Motor neuron (in vitro differentiated cells): ENCODE measurements at regions not wholly inside any gene's neighbourhood (a gene's known extent, or its start where the extent isn't known, plus 50 kb on each side); places are given as distances from the start of the nearest gene placed in this dataset.
"Not testable (repeated sequence)": the region's sequence is repeated elsewhere in the genome, so short reads cannot be mapped to it uniquely, and the experiment has no call there.

Source experiments
- ATAC-seq, 8 experiments: fragments of 200-7000 bp; cut with Tn5 transposase; replicated peaks in 6 of 8; 2 replicates each; pipeline ENCODE4 v1.8.0; 2021; ENCODE audit warnings: mild to moderate bottlenecking in 8 of 8, moderate library complexity in 8 of 8
- H3K27ac ChIP-seq, 2 donors: fragments of 250-450 bp; sonication (Bioruptor Pico); 2 replicates each; pipeline ENCODE4 v1.9.0; 2021; ENCODE audit warnings: antibody characterized with exemption in 2 of 2, mild to moderate bottlenecking in 2 of 2, moderate library complexity in 1 of 2
- H3K4me1 ChIP-seq, 2 donors: fragments of 250-450 bp; sonication (Bioruptor Pico); replicated peaks in 1 of 2; 2 replicates each; pipeline ENCODE4 v1.6.1; 2021; ENCODE audit warnings: antibody characterized with exemption in 2 of 2, mild to moderate bottlenecking in 2 of 2, moderate library complexity in 1 of 2
- H3K4me3 ChIP-seq, 5 donors: fragments of 250-450 bp; sonication (Bioruptor Pico); 2 replicates each; pipeline ENCODE4 v1.9.0; 2021; ENCODE audit warnings: antibody characterized with exemption in 5 of 5, mild to moderate bottlenecking in 5 of 5, moderate library complexity in 4 of 5
- WGBS, 10 experiments: fragments of 450-650 bp; shearing (Covaris generic); methylation state at CpG; one replicate each; pipeline ENCODE4 v1.0.0; 2022; 5-methylcytosine and 5-hydroxymethylcytosine counted together
- in situ Hi-C, 9 experiments: fragments of 400-800 bp; cut with MboI; loops; one replicate each; pipeline ENCODE4 v1.15.0; 2021; ENCODE audit warnings: low sequenced_read_pairs in 9 of 9, low pct_unique_long_range_greater_than_20kb in 2 of 9; ENCODE audit not compliant: unreplicated experiment in 9 of 9

- in situ Hi-C loops, H3K4me3 ChIP-seq: not testable (repeated sequence)
- peak in 6 of 8 experiments; percentile 6 to 66 (median 56) for ATAC-seq
- peak overlapping the region in 1 of 2 donors; percentile 21 for H3K27ac ChIP-seq
- peaks cover 20 to 21% of the 10 kb centered on the region in 2 donors for H3K4me1 ChIP-seq
- 77 to 100% (median 83%) methylated on average over 1 to 6 of the region's 24 CpGs; no CpG with 5 or more reads in 7 of the 10 experiments for WGBS, 10 experiments
Measured at GRCh38 chr16:29177888-29178726, 193.3 kb downstream of the LAT start.

- H3K4me3 ChIP-seq, in situ Hi-C loops: not testable (repeated sequence)
- 7 to 100% (median 60%) methylated on average over 1 to 3 of the region's 30 CpGs; no CpG with 5 or more reads in 7 of the 10 experiments for WGBS, 10 experiments
- Histone ChIP-seq H3K4me1 (peaks cover 16 to 18% of the 10 kb centered on the region in 2 donors), H3K27ac (peak overlapping the region; percentile 6 to 21)
- peak; percentile 65 to 90 (median 84) for ATAC-seq
Measured at GRCh38 chr16:29177203-29177887, 192.5 kb downstream of the LAT start.

GRCh38 chr16:29176822-29177202 lies 192.0 kb downstream of the LAT start:
- ATAC-seq, in situ Hi-C loops, H3K27ac ChIP-seq, H3K4me3 ChIP-seq: not testable (repeated sequence)
- peaks cover 15 to 16% of the 10 kb centered on the region in 2 donors for H3K4me1 ChIP-seq
- no CpG with 5 or more reads among the region's 7 CpGs for WGBS, 10 experiments

- 0 to 100% (median 100%) methylated on average over 1 to 2 of the region's 7 CpGs; no CpG with 5 or more reads in 7 of the 10 experiments for WGBS, 10 experiments
- ATAC-seq, H3K27ac ChIP-seq, in situ Hi-C loops, H3K4me3 ChIP-seq: not testable (repeated sequence)
- peaks cover 15 to 16% of the 10 kb centered on the region in 2 donors for H3K4me1 ChIP-seq
Measured at GRCh38 chr16:29176154-29176470, 191.3 kb downstream of the LAT start.

- H3K4me3 ChIP-seq, ATAC-seq, in situ Hi-C loops, H3K27ac ChIP-seq: not testable (repeated sequence)
- peaks cover 15 to 21% of the 10 kb centered on the region in 2 donors for H3K4me1 ChIP-seq
- 50 to 84% (median 81%) methylated on average over 1 to 5 of the region's 19 CpGs; no CpG with 5 or more reads in 5 of the 10 experiments for WGBS, 10 experiments
Measured at GRCh38 chr16:29175411-29176153, 190.7 kb downstream of the LAT start.

DNA sequence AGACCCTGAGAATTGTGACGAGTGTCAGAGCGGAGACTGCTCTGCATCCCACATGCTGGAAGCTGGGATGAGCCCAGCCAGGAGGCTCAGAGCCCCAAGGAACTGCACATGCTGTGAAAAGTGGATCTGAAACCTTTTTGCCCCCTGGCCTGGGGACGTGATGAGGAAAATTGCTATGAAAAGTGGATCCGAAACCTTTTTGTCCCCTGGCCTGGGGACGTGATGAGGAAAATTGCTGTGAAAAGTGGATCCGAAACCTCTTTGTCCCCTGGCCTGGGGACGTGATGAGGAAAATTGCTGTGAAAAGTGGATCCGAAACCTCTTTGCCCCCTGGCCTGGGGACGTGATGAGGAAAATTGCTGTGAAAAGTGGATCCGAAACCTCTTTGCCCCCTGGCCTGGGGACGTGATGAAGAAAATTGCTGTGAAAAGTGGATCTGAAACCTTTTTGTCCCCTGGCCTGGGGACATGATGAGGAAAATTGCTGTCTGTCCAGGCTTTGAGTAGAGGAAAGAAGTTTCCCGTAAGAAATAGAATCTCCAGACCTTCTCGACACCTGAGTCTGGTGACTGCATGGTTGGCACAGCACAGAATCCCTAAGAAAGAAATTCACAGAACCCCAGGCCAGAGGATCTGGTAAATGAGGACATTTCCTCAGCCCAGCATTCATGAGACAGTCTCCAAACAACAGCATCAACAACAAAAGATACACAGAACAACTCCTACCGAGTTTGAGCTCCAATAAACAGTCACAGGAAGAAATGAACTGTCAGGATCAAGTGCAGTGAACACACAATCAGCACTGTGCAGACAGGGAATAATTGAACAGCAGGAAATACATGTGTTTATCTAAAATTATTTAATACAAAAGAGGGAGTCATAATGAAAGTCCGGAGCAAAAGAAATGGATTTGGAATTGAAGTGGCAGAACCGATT lies 188.8 kb downstream of the LAT start:
- ATAC-seq, in situ Hi-C loops, H3K4me3 ChIP-seq, H3K27ac ChIP-seq: not testable (repeated sequence)
- 67 to 96% (median 81%) methylated on average over 1 to 8 of the region's 16 CpGs for WGBS, 10 experiments
- peaks cover 13 to 23% of the 10 kb centered on the region in 2 donors for H3K4me1 ChIP-seq

DNA sequence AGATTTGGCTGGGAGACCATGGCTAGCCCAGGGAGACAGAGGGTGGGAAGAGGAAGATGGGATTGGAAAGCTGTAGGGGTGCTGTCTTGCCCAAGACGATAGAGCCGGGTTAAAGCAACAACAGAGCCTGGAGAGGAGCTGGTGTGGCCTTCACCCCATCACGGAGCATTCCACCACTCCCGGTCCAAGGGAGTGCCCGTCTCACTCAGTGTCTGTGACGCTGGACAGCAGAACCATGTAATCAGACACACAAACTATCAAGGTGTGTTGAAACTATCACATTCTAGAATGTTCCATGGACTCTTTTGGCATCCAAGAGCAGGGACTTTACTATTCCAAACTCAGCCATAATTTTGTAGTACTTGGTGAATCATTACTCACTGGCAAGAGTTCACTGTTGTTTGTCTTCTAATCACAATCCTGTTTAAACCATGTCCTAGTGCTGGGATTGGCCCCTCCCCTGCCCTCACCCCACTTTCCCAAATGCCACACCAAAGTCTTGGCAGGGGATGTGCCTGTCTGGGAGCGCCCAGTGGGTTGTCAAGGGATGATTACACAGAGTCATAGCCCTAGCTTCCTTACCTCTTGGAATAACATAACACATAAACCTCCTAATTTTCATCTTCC lies 187.4 kb downstream of the LAT start:
- in situ Hi-C loops, H3K27ac ChIP-seq, H3K4me3 ChIP-seq, H3K4me1 ChIP-seq, ATAC-seq: not testable (repeated sequence)
- WGBS, 10 experiments, result 20 to 97% (median 85%) methylated on average over 1 to 5 of the region's 7 CpGs; no CpG with 5 or more reads in 4 of the 10 experiments

DNA sequence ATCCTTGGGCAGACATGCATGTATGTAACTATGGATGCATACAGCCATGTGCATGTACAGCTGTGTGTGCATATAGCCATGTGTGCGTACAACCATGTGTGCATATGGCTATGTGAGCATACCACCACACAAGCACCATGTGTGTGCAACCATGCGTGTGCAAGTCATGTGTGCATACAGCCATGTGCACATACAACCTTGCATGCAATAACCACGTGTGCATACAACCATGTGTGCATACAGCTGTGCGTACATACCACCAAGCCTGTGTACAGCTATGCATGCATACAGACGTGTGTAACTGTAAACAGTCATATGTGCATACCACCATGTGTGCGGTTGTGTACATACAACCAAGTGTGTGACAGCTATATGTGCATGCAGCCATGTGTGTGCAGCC lies 186.4 kb downstream of the LAT start:
- H3K4me1 ChIP-seq, H3K4me3 ChIP-seq, H3K27ac ChIP-seq, in situ Hi-C loops, ATAC-seq: not testable (repeated sequence)
- 40 to 100% (median 74%) methylated on average over 1 to 3 of the region's 6 CpGs; no CpG with 5 or more reads in 7 of the 10 experiments for WGBS, 10 experiments

DNA sequence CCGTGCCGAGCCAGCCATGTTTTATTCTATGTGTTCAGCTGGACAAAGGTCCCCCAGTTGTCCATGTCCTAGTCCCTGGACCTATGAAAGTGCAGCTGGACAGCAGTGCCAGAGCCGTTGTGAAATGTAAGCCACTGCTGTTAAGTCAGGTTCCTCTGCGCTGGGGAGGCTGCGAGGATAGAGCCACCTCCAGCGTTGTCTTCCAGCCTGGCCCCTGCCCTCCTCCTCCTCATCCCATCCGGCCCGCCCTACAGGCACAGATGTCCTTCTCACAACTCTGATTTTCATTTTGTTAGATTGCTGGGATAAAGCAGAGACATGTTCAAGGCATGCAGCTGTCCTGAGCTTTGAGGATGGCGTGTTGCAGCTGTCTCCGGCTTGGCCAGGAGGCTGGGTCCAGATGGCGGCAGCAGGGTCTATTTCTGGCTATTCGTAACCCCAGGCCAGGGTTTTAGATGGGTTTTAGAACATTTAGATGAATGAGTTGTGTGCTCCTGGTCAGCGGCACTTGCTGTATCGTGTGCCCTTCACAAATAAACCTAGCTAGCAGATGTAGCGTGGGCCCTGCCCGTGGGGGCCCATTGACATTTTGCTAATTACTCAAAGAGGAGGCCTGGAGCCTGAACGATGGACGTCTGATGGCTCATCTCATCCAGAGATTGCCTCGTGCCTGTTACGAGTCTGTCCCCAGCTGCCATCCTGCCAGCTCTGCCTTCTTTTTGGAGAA lies 185.7 kb downstream of the LAT start:
- H3K4me1 ChIP-seq, in situ Hi-C loops, H3K4me3 ChIP-seq: not testable (repeated sequence)
- ATAC-seq, result peak in 7 of 8 experiments; percentile 15 to 45 (median 41)
- 13 to 90% (median 65%) methylated on average over 1 to 8 of the region's 20 CpGs; no CpG with 5 or more reads in 2 of the 10 experiments for WGBS, 10 experiments
- H3K27ac ChIP-seq, result peak overlapping the region; percentile 3 to 71

DNA sequence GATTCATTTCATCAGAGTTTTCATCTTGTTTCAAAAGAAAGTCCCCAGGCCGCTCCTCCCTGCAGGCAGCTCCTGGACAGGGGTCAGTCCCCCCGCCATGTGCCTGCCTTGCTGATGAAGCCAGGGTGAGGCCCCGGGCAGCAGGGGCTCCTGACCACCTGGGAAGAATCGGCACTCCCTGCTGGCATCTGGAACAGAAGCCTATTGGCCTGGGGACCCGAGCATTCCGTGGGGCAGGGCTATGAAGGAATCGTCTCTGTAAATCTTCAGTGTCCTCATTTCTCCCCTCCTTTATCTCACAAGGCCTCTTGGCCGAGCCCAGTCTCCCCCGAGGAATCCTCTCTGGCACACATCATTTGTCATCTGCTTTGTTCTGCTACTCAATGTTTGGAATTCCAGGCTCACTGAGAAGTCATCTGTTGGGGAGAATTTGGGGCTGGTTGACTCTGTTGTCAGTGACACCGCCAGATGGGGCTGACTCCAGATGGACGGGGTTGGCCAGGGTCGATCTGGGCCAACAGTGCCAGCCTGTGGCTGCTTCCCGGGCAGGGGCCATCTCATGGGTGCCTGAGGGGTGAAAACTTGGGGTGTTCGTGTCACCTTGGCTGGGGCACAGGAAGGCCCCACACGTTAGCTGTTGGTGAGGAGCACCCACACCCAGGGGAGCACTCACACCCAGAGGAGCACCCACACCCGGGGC lies 184.6 kb downstream of the LAT start:
- peak in 5 of 8 experiments; percentile 5 to 78 (median 27) for ATAC-seq
- in situ Hi-C loops, H3K27ac ChIP-seq, H3K4me3 ChIP-seq, H3K4me1 ChIP-seq: not testable (repeated sequence)
- no CpG with 5 or more reads among the region's 16 CpGs for WGBS, 10 experiments
